ENCODE measurements at regions not wholly inside any gene's neighbourhood (a gene's known extent, or its start where the extent isn't known, plus 50 kb on each side); places are given as distances from the start of the nearest gene placed in this dataset.
A peak's percentile ranks its signal among the peaks of the same experiment; 100 is the strongest.

DNA sequence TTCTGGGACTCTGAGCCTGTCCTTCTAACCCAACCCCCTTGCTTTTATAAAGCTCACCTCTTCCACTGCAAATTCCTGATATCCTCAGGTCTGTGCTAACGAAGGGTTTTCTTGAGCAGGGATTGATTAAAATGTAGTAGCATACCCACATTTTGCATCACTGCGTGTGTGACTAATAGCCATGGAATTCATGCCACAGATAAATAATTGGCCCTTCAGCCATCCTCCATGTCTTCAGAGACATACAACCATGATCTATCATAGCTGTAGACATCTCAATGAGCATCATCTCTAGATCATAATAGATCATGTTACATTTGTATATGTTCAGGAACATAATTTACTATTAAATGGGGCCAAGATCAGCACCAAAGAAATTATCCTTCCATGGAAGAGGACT lies 990.3 kb downstream of the KCNMA1 start:
- DNase-seq (ENCODE audit: low read depth in 2 of 2) = peak; percentile 13 to 62
- Histone ChIP-seq H3K79me2 (ENCODE audit: control insufficient read depth, insufficient read depth, low read length) (no peaks in the 10 kb centered on the region), H3K4me3 (replicated peaks in 1 of 4; ENCODE audit: control extremely low read depth in 1 of 4, insufficient read depth in 1 of 4, low read depth in 3 of 4, low read length in 4 of 4) (no peak overlapping the region)

DNA sequence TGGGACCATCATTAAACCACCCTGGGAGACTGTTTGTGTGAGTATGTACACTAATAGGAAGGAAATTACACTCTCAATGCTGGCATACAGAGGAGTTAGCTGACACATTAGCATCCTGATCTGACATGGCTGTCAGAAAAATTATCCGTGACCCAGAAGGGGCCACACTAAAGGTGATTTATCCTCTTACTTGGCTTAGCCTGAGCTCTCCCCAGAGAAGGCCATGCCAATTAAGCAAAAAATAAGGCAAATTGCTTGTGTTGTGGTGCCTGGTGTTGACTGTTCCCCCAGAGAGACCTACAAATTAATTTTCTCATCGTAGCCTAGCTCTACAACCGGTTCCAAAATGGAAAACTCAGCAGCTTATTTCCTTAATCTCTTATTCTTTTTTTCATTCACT lies 992.3 kb downstream of the KCNMA1 start:
- Histone ChIP-seq H2AFZ (ENCODE audit: low read length) (no peak overlapping the region), H4K20me1 (ENCODE audit: control insufficient read depth, extremely low read depth, insufficient read depth, low read length) (no peaks in the 10 kb centered on the region), H3K27me3 (ENCODE audit: control insufficient read depth, insufficient read depth, low read length) (no peaks in the 10 kb centered on the region), H3K4me1 (ENCODE audit: control insufficient read depth, extremely low read depth, insufficient read depth, low read length) (no peaks in the 10 kb centered on the region), H3K36me3 (ENCODE audit: control insufficient read depth, insufficient read depth, low read length) (no peaks in the 10 kb centered on the region), H3K4me3 (replicated peaks in 1 of 4; ENCODE audit: control extremely low read depth in 1 of 4, insufficient read depth in 1 of 4, low read depth in 3 of 4, low read length in 4 of 4) (no peak overlapping the region), H3K79me2 (ENCODE audit: control insufficient read depth, insufficient read depth, low read length) (no peaks in the 10 kb centered on the region), H3K9ac (ENCODE audit: insufficient read depth, low read length) (no peak overlapping the region), H3K27ac (ENCODE audit: insufficient read depth, low read length) (no peak overlapping the region), H3K4me2 (ENCODE audit: extremely low read depth, insufficient read depth, low read length) (no peak overlapping the region), H3K9me3 (ENCODE audit: control insufficient read depth, insufficient read depth, low read depth, low read length) (no peaks in the 10 kb centered on the region)
- TF ChIP-seq, protein P1, sequence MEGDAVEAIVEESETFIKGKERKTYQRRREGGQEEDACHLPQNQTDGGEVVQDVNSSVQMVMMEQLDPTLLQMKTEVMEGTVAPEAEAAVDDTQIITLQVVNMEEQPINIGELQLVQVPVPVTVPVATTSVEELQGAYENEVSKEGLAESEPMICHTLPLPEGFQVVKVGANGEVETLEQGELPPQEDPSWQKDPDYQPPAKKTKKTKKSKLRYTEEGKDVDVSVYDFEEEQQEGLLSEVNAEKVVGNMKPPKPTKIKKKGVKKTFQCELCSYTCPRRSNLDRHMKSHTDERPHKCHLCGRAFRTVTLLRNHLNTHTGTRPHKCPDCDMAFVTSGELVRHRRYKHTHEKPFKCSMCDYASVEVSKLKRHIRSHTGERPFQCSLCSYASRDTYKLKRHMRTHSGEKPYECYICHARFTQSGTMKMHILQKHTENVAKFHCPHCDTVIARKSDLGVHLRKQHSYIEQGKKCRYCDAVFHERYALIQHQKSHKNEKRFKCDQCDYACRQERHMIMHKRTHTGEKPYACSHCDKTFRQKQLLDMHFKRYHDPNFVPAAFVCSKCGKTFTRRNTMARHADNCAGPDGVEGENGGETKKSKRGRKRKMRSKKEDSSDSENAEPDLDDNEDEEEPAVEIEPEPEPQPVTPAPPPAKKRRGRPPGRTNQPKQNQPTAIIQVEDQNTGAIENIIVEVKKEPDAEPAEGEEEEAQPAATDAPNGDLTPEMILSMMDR (conservative IDR thresholded peaks at IDR 0.05 in 1 of 2, IDR thresholded peaks at IDR 0.05 in 1 of 2; ENCODE audit: low read depth in 1 of 2, low read length in 2 of 2) = no peak
- TF ChIP-seq EZH2 (IDR thresholded peaks at IDR 0.05; ENCODE audit: low read length, missing control alignments) = no peak
- no peak for DNase-seq (ENCODE audit: low read depth in 2 of 2)

More for the DNA sequence above, 990.3 kb downstream of the KCNMA1 start:
- no peak for TF ChIP-seq EZH2 (IDR thresholded peaks at IDR 0.05; ENCODE audit: low read length, missing control alignments)
- TF ChIP-seq, protein P1 (conservative IDR thresholded peaks at IDR 0.05 in 1 of 2, IDR thresholded peaks at IDR 0.05 in 1 of 2; ENCODE audit: low read depth in 1 of 2, low read length in 2 of 2) = no peak
- Histone ChIP-seq H3K27ac (ENCODE audit: insufficient read depth, low read length) (no peak overlapping the region), H3K27me3 (ENCODE audit: control insufficient read depth, insufficient read depth, low read length) (no peaks in the 10 kb centered on the region), H4K20me1 (ENCODE audit: control insufficient read depth, extremely low read depth, insufficient read depth, low read length) (no peaks in the 10 kb centered on the region), H2AFZ (ENCODE audit: low read length) (no peak overlapping the region), H3K36me3 (ENCODE audit: control insufficient read depth, insufficient read depth, low read length) (no peaks in the 10 kb centered on the region), H3K4me1 (ENCODE audit: control insufficient read depth, extremely low read depth, insufficient read depth, low read length) (no peaks in the 10 kb centered on the region), H3K9me3 (ENCODE audit: control insufficient read depth, insufficient read depth, low read depth, low read length) (no peaks in the 10 kb centered on the region), H3K9ac (ENCODE audit: insufficient read depth, low read length) (no peak overlapping the region), H3K4me2 (ENCODE audit: extremely low read depth, insufficient read depth, low read length) (no peak overlapping the region)

DNA sequence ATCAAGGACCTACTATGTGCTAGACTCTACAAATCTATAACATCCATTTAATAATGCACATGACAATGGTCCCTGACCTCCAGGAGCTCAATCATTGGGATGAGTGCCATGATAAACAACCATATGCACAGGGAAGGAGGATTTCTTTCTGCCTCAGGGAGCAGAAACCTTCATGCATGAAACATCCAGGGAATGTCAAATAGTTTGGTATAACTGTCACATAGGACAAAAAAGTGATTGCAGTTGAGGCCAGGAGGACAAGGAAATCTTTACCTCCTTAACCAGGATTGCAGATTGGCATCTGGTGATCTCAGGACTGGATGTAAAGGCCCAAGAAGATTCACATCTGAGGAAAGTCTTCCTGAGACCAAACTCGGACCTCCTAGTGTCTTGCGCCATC lies 993.1 kb downstream of the KCNMA1 start:
- H3K4me1 ChIP-seq (ENCODE audit: control insufficient read depth, extremely low read depth, insufficient read depth, low read length) = no peaks in the 10 kb centered on the region
- TF ChIP-seq, protein P1 (conservative IDR thresholded peaks at IDR 0.05 in 1 of 2, IDR thresholded peaks at IDR 0.05 in 1 of 2; ENCODE audit: low read depth in 1 of 2, low read length in 2 of 2) = no peak
- no peak for TF ChIP-seq EZH2 (IDR thresholded peaks at IDR 0.05; ENCODE audit: low read length, missing control alignments)
- no peaks in the 10 kb centered on the region for H3K79me2 ChIP-seq (ENCODE audit: control insufficient read depth, insufficient read depth, low read length)
- H3K36me3 ChIP-seq (ENCODE audit: control insufficient read depth, insufficient read depth, low read length) = no peaks in the 10 kb centered on the region
- H3K4me2 ChIP-seq (ENCODE audit: extremely low read depth, insufficient read depth, low read length) = no peak overlapping the region
- H3K27me3 ChIP-seq (ENCODE audit: control insufficient read depth, insufficient read depth, low read length) = no peaks in the 10 kb centered on the region
- DNase-seq (ENCODE audit: low read depth in 2 of 2) = no peak
- no peak overlapping the region for H3K27ac ChIP-seq (ENCODE audit: insufficient read depth, low read length)
- H3K9me3 ChIP-seq (ENCODE audit: control insufficient read depth, insufficient read depth, low read depth, low read length) = no peaks in the 10 kb centered on the region
- no peak overlapping the region for H3K4me3 ChIP-seq (replicated peaks in 1 of 4; ENCODE audit: control extremely low read depth in 1 of 4, insufficient read depth in 1 of 4, low read depth in 3 of 4, low read length in 4 of 4)
- no peak overlapping the region for H2AFZ ChIP-seq (ENCODE audit: low read length)
- no peak overlapping the region for H3K9ac ChIP-seq (ENCODE audit: insufficient read depth, low read length)
- H4K20me1 ChIP-seq (ENCODE audit: control insufficient read depth, extremely low read depth, insufficient read depth, low read length) = no peaks in the 10 kb centered on the region
